Nephron progenitor cell (in vitro differentiated cells): ENCODE measurements at regions not wholly inside any gene's neighbourhood (a gene's known extent, or its start where the extent isn't known, plus 50 kb on each side); places are given as distances from the start of the nearest gene placed in this dataset.

ENCODE experiments used
- DNase-seq: peaks from one replicate; pipeline ENCODE4 v3.0.0; 2021
- H3K27ac Mint-ChIP-seq: 2 replicates; pipeline ENCODE4 v1.8.0; 2021; ENCODE audit warnings: mild to moderate bottlenecking, moderate library complexity, mixed read lengths
- H3K27me3 Mint-ChIP-seq: 2 replicates; pipeline ENCODE4 v1.8.0; 2021; ENCODE audit warnings: mild to moderate bottlenecking, low read depth, mixed read lengths; ENCODE audit not compliant: poor library complexity
- H3K36me3 Mint-ChIP-seq: 2 replicates; pipeline ENCODE4 v1.8.0; 2021; ENCODE audit warnings: low read depth, mixed read lengths
- H3K4me1 Mint-ChIP-seq: 2 replicates; pipeline ENCODE4 v1.8.0; 2021; ENCODE audit warnings: mixed read lengths
- H3K4me3 Mint-ChIP-seq: 2 replicates; pipeline ENCODE4 v1.8.0; 2021; ENCODE audit warnings: mild to moderate bottlenecking, moderate library complexity, mixed read lengths
- H3K9me3 Mint-ChIP-seq: 2 replicates; pipeline ENCODE4 v1.8.0; 2021; ENCODE audit warnings: mild to moderate bottlenecking, moderate library complexity, mixed read lengths
- TF ChIP-seq, protein P1 (sequence below): fragments of 200-600 bp; sonication (generic); IDR thresholded peaks from 2 replicates; pipeline ENCODE4 v1.5.0; 2021; ENCODE audit warnings: antibody characterized with exemption

DNA sequence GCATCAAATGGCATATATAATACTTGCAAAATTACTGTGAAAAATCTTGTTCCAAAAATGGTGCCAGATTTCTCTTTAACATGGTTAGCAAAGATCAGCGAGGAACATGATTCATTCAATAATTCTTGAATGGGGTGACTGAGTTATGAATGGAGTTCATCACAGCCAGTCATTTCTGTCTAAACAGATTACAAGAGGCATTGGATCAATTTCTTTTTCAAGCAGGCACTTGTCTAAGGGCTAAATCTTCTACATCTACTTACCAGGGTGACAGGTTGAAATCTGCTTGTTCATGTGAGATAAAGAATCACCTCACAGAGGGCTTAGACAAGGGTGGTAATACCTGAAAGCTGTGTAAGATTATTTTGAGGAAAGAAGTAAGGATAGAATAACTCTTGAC, 247.7 kb downstream of the ATP23 start:
- Mint-ChIP-seq H3K9me3 (peaks cover 7% of the 10 kb centered on the region), H3K36me3 (no peaks in the 10 kb centered on the region), H3K27me3 (no peaks in the 10 kb centered on the region), H3K4me1 (no peaks in the 10 kb centered on the region), H3K4me3 (no peak overlapping the region), H3K27ac (no peak overlapping the region)
- TF ChIP-seq, protein P1, sequence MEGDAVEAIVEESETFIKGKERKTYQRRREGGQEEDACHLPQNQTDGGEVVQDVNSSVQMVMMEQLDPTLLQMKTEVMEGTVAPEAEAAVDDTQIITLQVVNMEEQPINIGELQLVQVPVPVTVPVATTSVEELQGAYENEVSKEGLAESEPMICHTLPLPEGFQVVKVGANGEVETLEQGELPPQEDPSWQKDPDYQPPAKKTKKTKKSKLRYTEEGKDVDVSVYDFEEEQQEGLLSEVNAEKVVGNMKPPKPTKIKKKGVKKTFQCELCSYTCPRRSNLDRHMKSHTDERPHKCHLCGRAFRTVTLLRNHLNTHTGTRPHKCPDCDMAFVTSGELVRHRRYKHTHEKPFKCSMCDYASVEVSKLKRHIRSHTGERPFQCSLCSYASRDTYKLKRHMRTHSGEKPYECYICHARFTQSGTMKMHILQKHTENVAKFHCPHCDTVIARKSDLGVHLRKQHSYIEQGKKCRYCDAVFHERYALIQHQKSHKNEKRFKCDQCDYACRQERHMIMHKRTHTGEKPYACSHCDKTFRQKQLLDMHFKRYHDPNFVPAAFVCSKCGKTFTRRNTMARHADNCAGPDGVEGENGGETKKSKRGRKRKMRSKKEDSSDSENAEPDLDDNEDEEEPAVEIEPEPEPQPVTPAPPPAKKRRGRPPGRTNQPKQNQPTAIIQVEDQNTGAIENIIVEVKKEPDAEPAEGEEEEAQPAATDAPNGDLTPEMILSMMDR = no peak
- no peak for DNase-seq

DNA sequence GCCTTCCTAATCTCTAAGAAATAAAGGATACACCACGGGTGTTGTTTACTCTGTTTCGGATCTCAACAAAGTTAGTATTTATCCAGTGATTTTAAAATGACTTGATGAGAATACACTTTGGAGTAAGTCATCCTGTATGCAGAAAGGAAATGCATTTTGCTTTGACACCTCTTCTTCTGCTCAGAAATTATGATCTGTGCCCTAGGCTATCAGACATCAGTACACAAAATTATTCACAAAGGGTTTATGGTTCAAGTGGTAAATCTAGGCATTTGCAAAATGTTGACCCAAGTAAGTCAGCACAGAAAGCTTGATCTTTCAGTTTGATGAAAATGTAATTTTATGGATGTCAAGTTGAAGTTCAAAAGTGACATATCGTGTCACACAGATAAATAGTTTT, 248.5 kb downstream of the ATP23 start:
- TF ChIP-seq, protein P1 = no peak
- H3K27ac Mint-ChIP-seq = no peak overlapping the region
- no peak for DNase-seq
- no peaks in the 10 kb centered on the region for H3K27me3 Mint-ChIP-seq
- peaks cover 12% of the 10 kb centered on the region for H3K9me3 Mint-ChIP-seq
- no peaks in the 10 kb centered on the region for H3K4me1 Mint-ChIP-seq
- H3K4me3 Mint-ChIP-seq = no peak overlapping the region
- H3K36me3 Mint-ChIP-seq = no peaks in the 10 kb centered on the region

GRCh38 chr12:58190618-58191017, 249.3 kb downstream of the ATP23 start:
- H3K27me3 Mint-ChIP-seq = no peaks in the 10 kb centered on the region
- TF ChIP-seq, protein P1 = no peak
- H3K4me1 Mint-ChIP-seq = no peaks in the 10 kb centered on the region
- H3K9me3 Mint-ChIP-seq = peaks cover 18% of the 10 kb centered on the region
- no peak overlapping the region for H3K27ac Mint-ChIP-seq
- no peak for DNase-seq
- H3K4me3 Mint-ChIP-seq = no peak overlapping the region
- H3K36me3 Mint-ChIP-seq = no peaks in the 10 kb centered on the region

DNA sequence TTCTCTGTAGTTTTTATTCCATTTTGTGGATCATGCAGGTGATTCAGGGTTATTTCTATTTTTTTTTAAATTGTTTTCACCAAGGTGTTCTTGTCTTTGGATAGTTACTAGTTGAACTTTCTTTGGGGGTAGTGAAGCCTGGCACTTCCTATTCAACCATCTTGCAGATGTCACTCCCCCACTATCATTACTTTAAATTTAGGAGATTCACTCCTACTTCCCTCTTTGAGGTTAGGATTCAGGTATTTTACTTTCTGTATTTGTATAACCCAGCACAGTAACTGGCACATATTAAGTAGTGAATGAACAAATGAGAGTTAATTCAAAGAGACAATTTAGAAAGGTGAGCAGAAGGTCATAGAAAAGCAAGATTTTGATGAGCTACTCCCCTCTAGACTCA, 255.6 kb downstream of the ATP23 start:
- H3K4me1 Mint-ChIP-seq = no peaks in the 10 kb centered on the region
- no peak overlapping the region for H3K4me3 Mint-ChIP-seq
- DNase-seq = no peak
- H3K27me3 Mint-ChIP-seq = peaks cover 4% of the 10 kb centered on the region
- no peak overlapping the region for H3K27ac Mint-ChIP-seq
- TF ChIP-seq, protein P1 = no peak
- H3K36me3 Mint-ChIP-seq = no peaks in the 10 kb centered on the region
- H3K9me3 Mint-ChIP-seq = peaks cover 21% of the 10 kb centered on the region

DNA sequence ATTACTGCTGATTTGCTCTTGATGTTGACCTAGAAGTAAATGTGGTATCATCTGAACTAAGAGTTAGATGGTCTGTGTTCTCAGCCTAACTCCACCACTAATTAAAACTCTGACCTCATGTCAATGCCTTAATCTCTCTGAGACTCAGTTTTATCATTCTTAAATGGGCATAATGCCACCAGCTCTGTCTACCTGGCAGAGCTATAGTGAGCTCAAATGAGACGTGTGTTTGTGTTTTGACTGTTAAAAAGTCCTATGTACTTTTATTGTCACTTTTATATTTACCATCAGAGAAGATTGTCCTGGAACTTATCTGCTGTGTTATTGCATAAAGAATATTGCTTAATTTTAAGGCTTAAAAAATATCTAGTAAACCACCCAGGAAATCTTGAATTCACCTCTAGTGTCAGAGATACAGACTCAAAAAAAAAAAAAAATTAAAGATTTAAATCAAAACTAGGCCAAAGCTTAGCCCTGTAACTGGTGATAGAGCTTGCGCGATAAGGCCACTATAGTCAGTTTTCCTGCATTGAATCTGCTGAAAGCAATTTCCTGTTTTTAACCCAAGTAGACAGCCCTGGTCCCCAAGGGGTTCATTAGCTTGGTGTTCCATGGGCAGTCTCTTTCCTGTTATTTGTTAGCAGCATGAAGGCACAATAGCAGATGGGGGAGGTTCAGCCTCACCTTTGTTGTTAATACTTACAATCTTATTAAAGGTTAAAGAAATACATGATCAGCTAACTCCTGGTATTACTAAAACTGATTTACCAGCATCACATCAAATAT, 261.8 kb downstream of the ATP23 start:
- DNase-seq = no peak
- TF ChIP-seq, protein P1 = no peak
- Mint-ChIP-seq H3K27ac (no peak overlapping the region), H3K4me1 (no peaks in the 10 kb centered on the region), H3K9me3 (no peaks in the 10 kb centered on the region), H3K27me3 (no peaks in the 10 kb centered on the region), H3K4me3 (no peak overlapping the region), H3K36me3 (no peaks in the 10 kb centered on the region)

DNA sequence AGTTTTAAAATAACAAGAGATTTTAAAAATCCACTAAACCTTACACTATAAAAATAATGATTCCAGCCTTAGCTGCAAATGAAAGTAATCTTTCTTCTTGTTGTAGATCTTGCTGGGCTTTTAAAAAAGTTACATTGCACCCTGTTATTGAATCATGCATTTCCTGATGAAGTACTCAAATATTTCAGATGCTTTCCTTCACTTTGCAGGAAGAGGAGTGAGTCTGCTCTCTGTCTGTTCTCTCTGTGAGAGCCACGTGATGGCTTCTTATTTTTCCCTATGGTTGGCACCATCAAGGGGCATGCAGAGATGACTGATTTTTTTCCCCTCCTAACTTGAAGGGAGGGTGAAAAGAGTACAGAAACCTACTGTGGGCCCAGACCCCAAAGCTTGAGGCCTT, 262.7 kb downstream of the ATP23 start:
- Mint-ChIP-seq H3K27me3 (no peaks in the 10 kb centered on the region), H3K4me1 (no peaks in the 10 kb centered on the region), H3K4me3 (no peak overlapping the region), H3K9me3 (no peaks in the 10 kb centered on the region), H3K27ac (no peak overlapping the region), H3K36me3 (no peaks in the 10 kb centered on the region)
- no peak for DNase-seq
- TF ChIP-seq, protein P1 = no peak
